ENCODE measurements at regions not wholly inside any gene's neighbourhood (a gene's known extent, or its start where the extent isn't known, plus 50 kb on each side); places are given as distances from the start of the nearest gene placed in this dataset.
A peak's percentile ranks its signal among the peaks of the same experiment; 100 is the strongest.

GRCh38 chr5:118006219-118006618 is 982.1 kb downstream of the DTWD2 start:
- no peaks in the 10 kb centered on the region for H3K9me3 Mint-ChIP-seq (ENCODE audit: unreplicated experiment)
- ChIA-PET CTCF (interaction anchor here (0.9 to 1.0 kb wide), 2 partner anchors 17 to 596 kb away, joined by 3 read pairs; no protein-coding TSS in a partner anchor), POLR2A (no interaction called here)
- H3K27me3 Mint-ChIP-seq (ENCODE audit: insufficient read depth, unreplicated experiment) = no peaks in the 10 kb centered on the region
- BruUV-seq (replicated peaks) = no TSS peak
- intact Hi-C loops (cut with micrococcal nuclease) = no loop called here
- peaks cover 6% of the 10 kb centered on the region for H3K36me3 Mint-ChIP-seq (ENCODE audit: insufficient read depth, unreplicated experiment)
- no peak overlapping the region for H3K27ac Mint-ChIP-seq (ENCODE audit: low read depth, unreplicated experiment)
- no peak for DNase-seq (ENCODE audit: unreplicated experiment)
- TF ChIP-seq, protein P1, sequence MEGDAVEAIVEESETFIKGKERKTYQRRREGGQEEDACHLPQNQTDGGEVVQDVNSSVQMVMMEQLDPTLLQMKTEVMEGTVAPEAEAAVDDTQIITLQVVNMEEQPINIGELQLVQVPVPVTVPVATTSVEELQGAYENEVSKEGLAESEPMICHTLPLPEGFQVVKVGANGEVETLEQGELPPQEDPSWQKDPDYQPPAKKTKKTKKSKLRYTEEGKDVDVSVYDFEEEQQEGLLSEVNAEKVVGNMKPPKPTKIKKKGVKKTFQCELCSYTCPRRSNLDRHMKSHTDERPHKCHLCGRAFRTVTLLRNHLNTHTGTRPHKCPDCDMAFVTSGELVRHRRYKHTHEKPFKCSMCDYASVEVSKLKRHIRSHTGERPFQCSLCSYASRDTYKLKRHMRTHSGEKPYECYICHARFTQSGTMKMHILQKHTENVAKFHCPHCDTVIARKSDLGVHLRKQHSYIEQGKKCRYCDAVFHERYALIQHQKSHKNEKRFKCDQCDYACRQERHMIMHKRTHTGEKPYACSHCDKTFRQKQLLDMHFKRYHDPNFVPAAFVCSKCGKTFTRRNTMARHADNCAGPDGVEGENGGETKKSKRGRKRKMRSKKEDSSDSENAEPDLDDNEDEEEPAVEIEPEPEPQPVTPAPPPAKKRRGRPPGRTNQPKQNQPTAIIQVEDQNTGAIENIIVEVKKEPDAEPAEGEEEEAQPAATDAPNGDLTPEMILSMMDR (IDR thresholded peaks at IDR 0.05; ENCODE audit: unreplicated experiment) = no peak
- H3K4me1 Mint-ChIP-seq (ENCODE audit: insufficient read depth, unreplicated experiment) = no peaks in the 10 kb centered on the region
- no peak overlapping the region for H3K4me3 Mint-ChIP-seq (ENCODE audit: unreplicated experiment)

GRCh38 chr5:117999939-118000549 is 988.3 kb downstream of the DTWD2 start:
- Mint-ChIP-seq H3K9me3 (ENCODE audit: unreplicated experiment) (no peaks in the 10 kb centered on the region), H3K27me3 (ENCODE audit: insufficient read depth, unreplicated experiment) (no peaks in the 10 kb centered on the region), H3K4me1 (ENCODE audit: insufficient read depth, unreplicated experiment) (peaks cover 13% of the 10 kb centered on the region), H3K4me3 (ENCODE audit: unreplicated experiment) (no peak overlapping the region), H3K36me3 (ENCODE audit: insufficient read depth, unreplicated experiment) (peaks cover 6% of the 10 kb centered on the region), H3K27ac (ENCODE audit: low read depth, unreplicated experiment) (no peak overlapping the region)
- no peak for DNase-seq (ENCODE audit: unreplicated experiment)
- ChIA-PET CTCF (interaction anchor here (0.6 kb wide), 1 partner anchor 111 kb away, joined by 6 read pairs; no protein-coding TSS in a partner anchor), POLR2A (interaction anchor here (0.6 kb wide), 1 partner anchor 1284 kb away, joined by 3 read pairs; no protein-coding TSS in a partner anchor)
- TF ChIP-seq, protein P1 (IDR thresholded peaks at IDR 0.05; ENCODE audit: unreplicated experiment) = no peak
- intact Hi-C loops (cut with micrococcal nuclease) = no loop called here
- BruUV-seq (replicated peaks) = no TSS peak

GRCh38 chr5:117982691-117983090 is 1005.7 kb downstream of the DTWD2 start:
- TF ChIP-seq, protein P1 (IDR thresholded peaks at IDR 0.05; ENCODE audit: unreplicated experiment) = no peak
- no TSS peak for BruUV-seq (replicated peaks)
- POLR2A ChIA-PET = interaction anchor here (0.7 kb wide), 3 partner anchors 9 to 809 kb away, joined by 3 read pairs; no protein-coding TSS in a partner anchor
- intact Hi-C loops (cut with micrococcal nuclease) = no loop called here
- H3K4me3 Mint-ChIP-seq (ENCODE audit: unreplicated experiment) = no peak overlapping the region
- no peaks in the 10 kb centered on the region for H3K36me3 Mint-ChIP-seq (ENCODE audit: insufficient read depth, unreplicated experiment)
- CTCF ChIA-PET = interaction anchor here (0.6 kb wide), 1 partner anchor 242 kb away, joined by 3 read pairs; no protein-coding TSS in a partner anchor
- no peaks in the 10 kb centered on the region for H3K9me3 Mint-ChIP-seq (ENCODE audit: unreplicated experiment)
- no peaks in the 10 kb centered on the region for H3K4me1 Mint-ChIP-seq (ENCODE audit: insufficient read depth, unreplicated experiment)
- no peak overlapping the region for H3K27ac Mint-ChIP-seq (ENCODE audit: low read depth, unreplicated experiment)
- no peaks in the 10 kb centered on the region for H3K27me3 Mint-ChIP-seq (ENCODE audit: insufficient read depth, unreplicated experiment)
- peak; percentile 10 for DNase-seq (ENCODE audit: unreplicated experiment)

DNA sequence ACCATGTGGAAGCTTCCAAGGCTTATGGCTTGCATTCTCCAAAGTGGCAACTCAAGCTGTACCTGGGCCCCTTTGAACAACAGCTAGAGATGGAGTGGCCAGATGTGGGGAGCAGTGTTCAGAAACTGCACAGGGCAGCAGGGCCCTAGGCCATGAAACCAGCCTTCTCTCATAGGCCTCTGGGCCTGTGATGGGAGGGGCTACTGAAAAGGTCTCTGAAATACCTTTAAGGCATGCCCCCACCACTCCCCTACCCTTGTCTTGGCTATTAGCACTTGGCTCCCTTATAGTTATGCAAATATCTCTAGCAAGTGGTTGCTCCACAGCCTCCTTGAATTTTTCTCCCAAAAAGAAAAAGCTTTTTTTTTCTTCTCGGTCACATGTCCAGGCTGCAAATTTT is 1014.6 kb downstream of the DTWD2 start:
- H3K9me3 Mint-ChIP-seq (ENCODE audit: unreplicated experiment) = no peaks in the 10 kb centered on the region
- no TSS peak for BruUV-seq (replicated peaks)
- TF ChIP-seq, protein P1 (IDR thresholded peaks at IDR 0.05; ENCODE audit: unreplicated experiment) = no peak
- no peak for DNase-seq (ENCODE audit: unreplicated experiment)
- ChIA-PET POLR2A (interaction anchor here (0.8 kb wide), 1 partner anchor 9 kb away, joined by 4 read pairs; no protein-coding TSS in a partner anchor), CTCF (interaction anchor here (0.5 kb wide), 2 partner anchors 17 to 34 kb away, joined by 3 read pairs; no protein-coding TSS in a partner anchor)
- H3K27me3 Mint-ChIP-seq (ENCODE audit: insufficient read depth, unreplicated experiment) = no peaks in the 10 kb centered on the region
- H3K4me1 Mint-ChIP-seq (ENCODE audit: insufficient read depth, unreplicated experiment) = no peaks in the 10 kb centered on the region
- intact Hi-C loops (cut with micrococcal nuclease) = no loop called here
- H3K36me3 Mint-ChIP-seq (ENCODE audit: insufficient read depth, unreplicated experiment) = no peaks in the 10 kb centered on the region
- no peak overlapping the region for H3K4me3 Mint-ChIP-seq (ENCODE audit: unreplicated experiment)
- H3K27ac Mint-ChIP-seq (ENCODE audit: low read depth, unreplicated experiment) = no peak overlapping the region
